Myocyte (in vitro differentiated cells): ENCODE measurements at regions not wholly inside any gene's neighbourhood (a gene's known extent, or its start where the extent isn't known, plus 50 kb on each side); places are given as distances from the start of the nearest gene placed in this dataset.
"Not testable (repeated sequence)": the region's sequence is repeated elsewhere in the genome, so short reads cannot be mapped to it uniquely, and the experiment has no call there.

Experiments used
- DNase-seq: peaks from one replicate; pipeline ENCODE4 v3.0.0-alpha.2; 2012; ENCODE audit warnings: low read depth

GRCh38 chr3:171915275-171915674 is 72.1 kb downstream of the TMEM212 start:
- DNase-seq, result no peak

DNA sequence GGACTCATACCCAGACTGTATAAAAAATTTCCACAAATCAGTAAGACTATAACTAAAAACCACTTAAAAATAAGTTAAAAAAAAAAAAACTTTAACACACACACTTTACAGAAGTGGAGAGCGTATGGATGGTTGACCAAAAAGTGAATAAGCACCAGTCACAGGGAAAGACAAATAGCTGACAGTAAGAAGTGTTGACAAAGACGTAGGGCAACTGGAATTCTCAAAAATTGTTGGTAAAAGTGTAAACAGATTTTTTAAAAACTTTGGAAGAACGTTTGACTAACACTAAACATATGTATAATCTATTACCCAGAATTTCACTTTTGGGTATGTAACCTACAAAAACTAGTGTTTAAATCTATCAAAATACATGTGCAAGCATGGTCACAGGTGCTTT is 73.7 kb downstream of the TMEM212 start:
- DNase-seq, result no peak

DNA sequence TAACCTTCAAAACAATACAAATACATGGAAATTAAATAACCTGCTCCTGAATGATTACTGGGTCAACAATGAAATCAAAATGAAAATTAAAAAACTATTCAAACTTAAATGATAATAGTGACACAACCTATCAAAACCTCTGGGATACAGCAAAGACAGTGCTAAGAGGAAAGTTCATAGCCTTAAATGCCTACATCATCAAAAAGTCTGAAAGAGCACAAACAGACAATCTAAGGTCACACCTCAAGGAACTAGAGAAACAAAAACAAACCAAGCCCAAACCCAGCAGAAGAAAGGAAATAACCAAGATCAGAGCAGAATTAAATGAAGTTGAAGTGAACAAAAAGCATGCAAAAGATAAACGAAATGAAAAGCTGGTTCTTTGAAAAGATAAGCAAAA is 79.5 kb downstream of the TMEM212 start:
- not testable (repeated sequence) for DNase-seq

GRCh38 chr3:171923668-171924067 is 80.5 kb downstream of the TMEM212 start:
- DNase-seq, result not testable (repeated sequence)

GRCh38 chr3:171924864-171925263 is 81.7 kb downstream of the TMEM212 start:
- DNase-seq, result not testable (repeated sequence)

GRCh38 chr3:171932153-171932611 is 89.0 kb downstream of the TMEM212 start:
- peak; percentile 14 for DNase-seq

- no peak for DNase-seq
These were observed 90.3 kb downstream of the TMEM212 start for GRCh38 chr3:171933441-171933840.

- DNase-seq, result no peak
These were observed 92.3 kb downstream of the TMEM212 start for GRCh38 chr3:171935261-171936123.

DNA sequence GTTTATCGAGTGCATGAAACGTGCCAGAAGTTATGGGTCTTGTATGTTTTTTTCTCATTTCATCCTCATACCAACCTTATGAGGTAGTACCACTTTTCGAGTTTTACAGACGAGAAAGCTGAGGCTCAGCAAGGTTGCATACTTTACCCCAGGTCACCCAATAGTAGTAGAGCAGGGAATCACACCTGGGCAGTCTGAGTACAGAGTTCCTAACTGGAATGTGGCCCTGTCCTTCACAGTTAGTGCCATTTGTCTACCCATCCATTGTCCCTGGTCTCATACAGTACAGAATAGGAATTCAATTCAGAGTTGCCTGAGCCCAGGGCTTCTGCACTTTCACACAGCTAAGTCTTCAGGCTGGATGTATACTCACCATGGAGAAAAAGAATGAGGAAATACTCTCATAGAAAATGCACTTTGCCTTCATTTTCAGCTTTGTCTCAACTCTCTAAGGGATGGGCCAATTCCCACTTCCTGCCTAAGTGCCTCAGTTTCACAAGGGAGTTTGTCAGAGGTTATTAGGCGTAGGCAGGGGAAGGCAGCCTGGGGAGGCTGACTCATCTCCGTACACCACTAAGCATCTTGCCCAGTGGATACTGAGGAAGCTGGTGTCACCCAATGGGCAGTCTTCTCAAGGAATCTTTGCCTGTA is 93.2 kb downstream of the TMEM212 start:
- DNase-seq, result peak; percentile 8

DNA sequence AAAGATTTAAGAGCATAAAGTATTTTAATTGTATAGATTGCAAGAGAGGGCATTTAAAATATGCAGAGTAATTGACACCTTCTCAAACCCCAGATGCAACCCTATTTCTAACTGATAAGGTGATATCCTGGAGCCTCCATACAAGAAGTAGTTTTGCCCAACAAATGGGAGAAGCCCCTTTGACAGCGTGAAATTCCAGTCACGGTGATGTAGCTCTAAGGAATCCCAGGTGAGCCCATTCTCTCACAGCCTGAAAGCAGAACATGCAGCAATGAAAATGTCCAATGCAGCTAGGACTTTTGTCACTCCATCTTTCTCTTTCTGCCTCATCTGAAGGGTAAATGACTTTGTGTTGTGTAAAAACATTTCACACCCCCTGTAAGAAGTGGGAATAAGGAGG is 96.4 kb downstream of the TMEM212 start:
- DNase-seq, result no peak

GRCh38 chr3:171940151-171940649 is 97.1 kb downstream of the TMEM212 start:
- no peak for DNase-seq

GRCh38 chr3:171943262-171944117 is 95.9 kb upstream of the FNDC3B start:
- DNase-seq, result no peak

DNA sequence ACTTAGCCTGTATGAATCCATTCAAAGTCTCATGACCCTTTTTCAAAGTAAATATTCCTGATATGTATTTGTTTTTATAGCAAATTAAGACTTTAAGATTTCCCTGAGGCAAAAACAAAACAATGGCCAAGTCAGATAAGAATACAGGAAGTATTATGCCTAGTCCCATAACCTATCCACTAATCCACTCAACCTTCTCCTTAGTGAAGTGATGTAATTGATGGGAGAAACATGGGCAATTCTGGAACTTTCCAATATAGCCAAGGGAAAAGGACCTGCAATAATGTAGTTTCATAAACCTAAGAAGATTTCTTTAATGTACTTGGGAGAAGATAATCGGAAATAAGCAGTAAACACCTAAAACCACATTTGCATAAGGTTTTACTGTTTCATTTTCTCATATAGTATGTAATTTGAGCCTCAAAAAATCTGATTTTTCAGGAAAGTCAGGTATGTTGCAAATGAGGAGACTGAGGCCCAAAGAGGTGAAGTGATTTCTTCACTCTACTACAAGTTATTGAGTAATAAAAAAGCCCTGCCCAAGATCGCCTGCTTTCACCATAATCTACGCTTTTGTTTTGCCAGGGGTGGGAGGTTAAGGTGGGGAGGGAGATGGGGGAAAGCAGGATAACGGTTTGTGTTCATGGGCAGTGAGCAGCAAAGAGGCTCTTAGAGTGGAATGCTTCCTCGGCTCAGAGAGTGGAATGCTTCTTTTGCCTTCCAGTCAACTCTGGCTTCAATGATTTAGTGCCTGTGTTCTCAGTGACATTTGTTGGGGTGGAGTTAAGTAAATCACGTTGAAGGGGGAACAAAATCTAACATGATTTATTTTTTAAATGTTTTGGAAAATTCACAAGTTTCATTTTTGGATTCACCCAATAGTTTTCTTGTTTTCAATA is 95.0 kb upstream of the FNDC3B start:
- DNase-seq, result peak; percentile 16

DNA sequence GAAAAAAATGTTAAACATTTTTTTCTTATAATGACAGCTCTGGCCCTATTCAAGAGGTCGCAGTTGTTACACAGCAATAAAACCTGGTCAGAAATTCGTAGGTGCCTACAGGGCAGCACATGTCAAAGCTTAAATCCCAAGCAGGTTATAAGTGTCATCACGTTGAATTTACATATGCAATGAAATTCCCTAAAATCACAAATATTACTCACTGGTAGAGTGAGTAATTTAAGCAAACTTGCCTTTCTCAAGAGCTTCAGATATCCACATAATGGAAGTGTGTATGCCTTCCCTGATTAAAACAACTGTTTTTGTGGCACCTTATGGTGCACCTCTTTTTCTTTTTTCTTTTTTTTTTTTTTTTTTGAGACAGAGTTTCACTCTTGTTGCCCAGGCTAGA is 90.7 kb upstream of the FNDC3B start:
- DNase-seq, result no peak

DNA sequence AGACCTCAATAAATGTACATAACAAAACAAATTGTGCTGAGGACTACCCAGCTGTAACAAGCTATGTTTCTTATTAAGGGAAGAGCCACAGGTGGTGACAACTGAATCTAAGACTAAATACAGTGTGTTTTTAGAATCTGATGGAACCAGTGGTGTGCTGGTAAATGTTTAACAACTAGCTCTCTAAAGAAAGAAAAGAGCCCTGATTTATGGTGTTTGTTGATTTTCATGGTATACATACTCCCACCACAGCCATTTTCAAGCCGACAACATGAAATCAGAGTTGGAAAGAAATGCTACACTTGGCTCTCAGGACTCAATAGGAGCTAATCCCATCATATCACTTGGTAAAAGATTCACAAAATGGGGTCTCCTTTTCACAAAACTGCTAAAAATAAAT is 89.8 kb upstream of the FNDC3B start:
- DNase-seq, result no peak

DNA sequence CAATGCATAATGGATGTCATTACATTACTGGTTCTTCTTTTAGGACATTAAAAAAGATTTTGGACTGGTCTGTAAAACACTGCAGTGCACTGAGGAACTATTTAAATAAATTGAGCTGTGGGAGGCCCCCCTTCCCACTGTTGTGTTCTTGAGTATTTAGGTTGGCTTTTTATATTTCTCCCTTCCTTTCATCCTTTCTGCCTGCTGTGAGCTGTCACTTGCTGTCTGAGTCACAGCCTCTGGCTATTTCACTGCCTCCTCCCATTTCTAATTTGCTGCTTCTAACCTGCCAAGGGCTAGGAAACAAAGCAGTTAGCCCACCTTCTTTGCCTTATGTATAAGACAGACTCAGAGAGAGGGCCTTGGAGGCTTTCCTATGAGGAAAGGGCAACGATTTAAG is 89.0 kb upstream of the FNDC3B start:
- DNase-seq, result peak; percentile 14

DNA sequence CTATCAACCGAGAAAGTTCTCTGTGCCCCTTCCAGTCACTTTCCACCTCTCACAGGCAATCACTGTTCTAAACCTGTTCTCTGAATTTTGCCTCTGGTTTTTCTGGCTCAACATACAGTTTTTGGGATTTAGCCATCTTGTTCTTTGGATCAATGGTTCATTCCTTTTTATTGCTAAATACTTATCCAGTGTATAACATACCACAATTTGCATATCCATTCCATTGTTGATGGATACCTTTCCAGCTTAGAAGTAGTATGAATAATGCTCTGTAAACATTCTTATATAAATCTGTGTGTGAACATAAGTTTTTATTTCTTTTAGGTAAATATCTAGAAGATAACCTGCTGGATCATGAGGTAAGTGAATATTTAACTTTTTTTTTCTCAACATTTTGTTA is 87.8 kb upstream of the FNDC3B start:
- DNase-seq, result no peak

DNA sequence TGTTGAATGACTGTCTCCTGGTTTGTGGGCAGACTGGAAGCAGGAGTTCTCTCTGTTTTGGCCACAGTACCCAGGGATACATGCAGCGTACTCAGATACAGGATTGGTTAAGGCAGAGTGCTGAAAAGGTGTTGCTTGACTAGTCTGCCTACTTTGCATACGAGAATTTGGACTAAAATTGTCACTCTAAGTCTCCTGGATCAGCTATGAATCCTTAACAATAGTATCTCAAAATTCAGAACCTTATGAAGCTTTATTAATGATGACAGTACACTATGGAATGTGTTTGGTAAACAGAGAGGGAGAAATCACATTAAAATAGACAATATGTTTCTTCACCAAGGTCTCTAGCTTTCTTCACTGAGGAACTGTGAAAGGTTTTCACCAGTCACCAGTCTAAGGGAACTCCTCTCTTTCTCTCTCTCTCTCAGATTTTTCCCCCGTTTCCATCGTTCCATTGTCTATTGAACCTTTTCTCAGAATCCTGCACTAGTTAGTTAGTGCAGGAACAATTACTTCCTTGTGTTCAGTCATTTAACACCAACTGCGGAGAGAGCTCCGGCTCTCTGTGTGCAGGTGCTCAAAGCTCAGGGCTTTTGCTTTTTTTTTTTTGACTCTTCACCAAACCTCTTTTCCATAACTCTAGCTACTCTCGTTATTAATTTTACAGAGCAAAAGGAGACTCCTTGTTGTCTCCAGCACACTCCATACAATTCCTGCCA is 85.9 kb upstream of the FNDC3B start:
- DNase-seq, result no peak

- no peak for DNase-seq
These were observed 84.5 kb upstream of the FNDC3B start for GRCh38 chr3:171954690-171955383.
